DMS53 treated with DMSO at 0.1 percent for 48 hours (cell line): ENCODE measurements at regions not wholly inside any gene's neighbourhood (a gene's known extent, or its start where the extent isn't known, plus 50 kb on each side); places are given as distances from the start of the nearest gene placed in this dataset.

ENCODE experiments used
- DNase-seq: peaks from one replicate; lab custom pipeline; 2025; ENCODE audit not compliant: unreplicated experiment; lab: John Stamatoyannopoulos, UW

- no peak for DNase-seq
Measured at GRCh38 chr4:127082986-127083385, 549.8 kb upstream of the INTU start.

DNA sequence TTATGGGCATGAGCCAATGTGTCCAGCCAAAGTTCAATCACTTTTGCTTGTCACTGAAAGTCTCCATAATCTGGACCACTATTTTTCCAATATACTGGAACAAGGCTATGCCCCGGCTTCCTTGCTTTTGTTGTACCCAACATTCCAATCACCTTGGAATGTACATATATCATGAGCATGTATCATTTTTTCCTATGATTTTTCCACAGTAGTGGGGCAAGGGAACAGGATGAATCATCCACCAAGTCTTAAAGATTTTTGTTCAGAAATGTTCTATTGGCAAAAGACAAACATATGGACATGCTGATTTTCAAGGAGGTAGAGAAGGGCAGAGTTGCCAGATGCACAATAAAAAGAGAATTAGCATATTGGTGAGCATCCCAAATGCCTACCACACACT is 548.1 kb upstream of the INTU start:
- DNase-seq, result no peak

DNA sequence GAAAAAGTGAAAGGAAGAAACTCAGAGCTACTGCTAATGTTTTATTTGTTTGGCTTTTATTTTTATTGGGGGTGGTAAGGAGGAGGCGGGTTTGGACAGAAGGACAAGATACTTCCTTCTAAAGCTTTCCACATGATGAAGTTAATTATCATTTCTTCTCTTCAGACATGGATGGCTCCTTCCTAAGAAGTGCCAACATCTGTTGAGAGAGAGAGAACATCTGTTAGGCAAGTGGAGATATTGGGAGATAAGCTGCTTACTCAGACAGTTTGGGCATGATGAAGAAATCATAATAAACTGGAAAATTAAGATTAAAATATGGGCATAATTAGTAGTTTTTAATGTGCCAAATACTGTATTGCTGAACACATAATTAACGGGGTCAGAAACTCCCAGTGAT is 535.7 kb upstream of the INTU start:
- no peak for DNase-seq

DNA sequence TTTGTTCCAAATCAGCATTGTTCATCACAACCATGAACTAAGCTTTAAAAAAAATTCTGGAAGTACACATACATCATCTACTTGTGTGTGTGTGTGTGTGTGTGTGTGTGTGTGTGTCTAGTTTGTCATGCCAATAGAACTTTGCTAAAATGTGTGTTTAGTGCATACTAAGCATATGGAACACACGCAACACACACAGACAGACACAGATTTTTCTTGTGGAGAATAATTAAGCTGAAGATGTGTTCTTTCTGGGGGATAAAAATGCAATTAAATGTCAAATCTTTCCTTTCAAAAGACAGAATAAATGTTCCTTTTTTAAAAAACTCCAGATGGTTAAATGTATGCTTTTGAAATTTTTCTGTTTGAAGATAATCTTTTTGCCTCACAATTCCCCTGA is 530.4 kb upstream of the INTU start:
- DNase-seq, result no peak

DNA sequence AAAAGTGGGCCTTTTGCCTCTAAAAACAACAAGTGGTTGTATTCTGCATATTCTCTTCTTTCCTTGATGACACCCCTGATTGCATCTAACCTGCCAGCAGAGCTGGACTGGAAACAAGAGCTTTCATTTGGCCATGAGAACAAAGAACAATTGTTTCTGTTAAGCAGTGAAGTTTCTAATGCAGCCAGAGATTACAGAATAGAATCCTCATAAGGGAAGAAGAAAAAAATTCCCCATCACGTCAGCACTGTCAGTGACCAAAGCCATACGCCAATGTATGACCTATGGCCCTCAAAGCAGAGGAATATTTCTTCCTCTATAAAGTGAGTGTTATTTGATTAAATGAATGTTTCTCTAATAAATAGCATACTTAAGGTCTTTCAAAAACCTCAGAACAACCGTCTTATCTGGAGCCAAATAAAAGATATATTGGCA is 529.1 kb upstream of the INTU start:
- DNase-seq, result no peak

DNA sequence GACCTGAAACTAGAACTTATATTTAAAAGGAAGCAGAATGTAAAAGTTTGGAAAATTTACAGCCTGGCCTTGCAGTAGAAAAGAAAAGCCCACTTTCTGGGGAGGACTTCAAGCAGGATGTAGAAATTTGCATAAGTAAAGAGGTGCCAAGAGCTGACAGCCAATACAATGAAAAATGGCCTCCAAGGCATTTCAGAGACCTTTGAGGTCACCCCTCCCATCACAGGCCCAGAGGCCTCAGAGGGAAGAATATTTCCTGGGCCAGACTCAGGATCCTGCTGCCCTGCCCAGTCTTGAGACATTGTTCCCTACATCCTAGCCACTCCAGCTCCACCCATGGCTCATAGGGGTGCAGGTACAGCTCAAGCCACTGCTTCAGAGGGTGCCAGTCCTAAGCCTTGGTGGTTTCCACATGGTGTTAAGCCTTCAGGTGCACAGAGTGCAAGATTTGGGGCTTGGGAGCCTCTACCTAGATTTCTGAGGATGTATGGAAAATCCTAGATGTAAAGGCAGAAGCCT is 518.9 kb upstream of the INTU start:
- DNase-seq, result no peak

DNA sequence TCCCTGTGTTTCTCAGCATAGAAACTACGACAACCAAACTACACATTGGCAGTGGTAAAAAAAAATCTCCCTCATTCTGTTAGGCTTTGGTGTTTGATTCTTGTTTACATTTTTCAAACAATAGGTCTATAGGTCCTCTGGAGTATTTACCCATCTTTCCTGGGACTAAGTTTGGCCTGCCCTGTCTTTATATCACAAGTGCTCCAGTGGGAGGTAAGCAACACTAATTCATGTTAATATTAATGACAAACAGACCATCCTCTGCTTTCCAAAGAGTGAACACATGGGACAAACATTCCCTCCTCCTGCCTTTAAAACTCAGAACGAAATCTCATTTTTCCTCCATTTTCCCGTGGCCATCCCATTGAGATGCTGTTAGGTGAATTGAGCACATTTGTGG is 514.1 kb upstream of the INTU start:
- no peak for DNase-seq

DNA sequence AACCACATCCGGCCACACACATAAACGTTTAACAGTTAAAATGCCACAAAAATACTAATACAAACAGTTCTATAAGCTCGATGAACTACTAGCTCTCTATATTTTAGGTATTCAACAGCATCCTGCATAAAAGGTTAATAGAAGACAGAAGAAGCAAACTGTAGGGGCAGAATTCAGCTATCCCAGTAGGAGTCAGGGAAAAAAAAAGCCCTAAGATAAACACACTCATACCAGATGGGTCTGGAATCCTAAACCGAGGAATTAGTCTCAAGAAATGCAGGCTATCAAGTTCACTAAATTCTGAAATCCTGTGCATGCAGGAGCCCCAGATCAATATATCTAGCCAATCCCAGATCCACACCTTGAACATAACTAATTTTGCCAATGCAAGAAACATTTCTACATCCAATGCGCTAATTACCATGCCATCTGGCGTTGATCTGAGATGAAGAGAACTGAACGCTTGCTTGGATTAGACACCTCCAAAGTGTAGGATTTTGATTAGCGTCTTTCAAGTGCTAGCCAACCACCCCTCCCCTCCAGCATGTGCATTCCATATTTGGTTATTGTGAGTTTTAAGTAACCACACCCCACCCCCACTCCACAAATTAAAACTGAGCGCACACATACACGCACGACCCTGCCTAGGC is 512.2 kb upstream of the INTU start:
- no peak for DNase-seq

GRCh38 chr4:127124919-127125318 is 507.8 kb upstream of the INTU start:
- DNase-seq, result peak; percentile 3

DNA sequence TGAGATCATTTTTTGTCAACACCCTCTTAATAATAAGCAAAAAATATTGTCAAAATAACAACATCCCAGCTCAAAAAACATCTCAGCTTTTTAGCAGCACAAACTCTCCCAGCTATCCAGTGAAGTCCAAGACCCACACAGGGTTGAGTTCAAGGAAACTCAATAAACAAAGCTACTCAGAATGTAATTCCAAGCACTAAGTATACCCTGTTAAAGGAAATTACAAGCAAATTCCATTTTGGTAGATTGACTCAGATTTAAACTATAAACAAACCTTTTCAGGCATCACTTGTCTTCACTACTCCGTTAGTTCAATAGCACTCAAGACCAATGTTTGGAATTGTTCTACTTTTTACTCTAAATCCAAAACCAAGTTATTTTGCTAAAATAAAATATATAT is 506.0 kb upstream of the INTU start:
- DNase-seq, result no peak

- DNase-seq, result no peak
Measured at GRCh38 chr4:127131527-127131926, 501.2 kb upstream of the INTU start.

GRCh38 chr4:127134490-127134889 is 498.3 kb upstream of the INTU start:
- no peak for DNase-seq

- no peak for DNase-seq
Measured at GRCh38 chr4:127138586-127138985, 494.2 kb upstream of the INTU start.

DNA sequence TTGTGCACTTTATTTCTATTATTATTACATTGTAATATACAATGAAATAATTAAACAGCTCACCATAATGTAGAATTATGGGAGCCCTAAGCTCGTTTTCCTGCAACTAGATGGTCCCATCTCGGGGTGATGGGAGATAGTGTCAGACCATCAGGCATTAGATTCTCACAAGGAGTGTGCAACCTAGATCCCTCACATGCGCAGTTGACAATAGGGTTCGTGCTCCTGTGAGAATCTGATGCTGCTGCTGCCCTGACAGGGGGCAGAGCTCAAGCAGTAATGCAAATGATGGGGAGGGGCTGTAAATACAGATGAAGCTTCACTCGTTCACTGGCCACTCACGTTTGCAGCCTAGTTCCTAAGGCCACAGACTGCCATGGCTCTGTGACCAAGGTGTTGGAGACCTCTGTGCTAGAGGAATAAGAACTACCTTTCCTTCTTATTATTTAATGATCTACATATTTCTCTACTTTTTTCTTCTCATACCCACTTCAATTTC is 492.9 kb upstream of the INTU start:
- DNase-seq, result no peak

DNA sequence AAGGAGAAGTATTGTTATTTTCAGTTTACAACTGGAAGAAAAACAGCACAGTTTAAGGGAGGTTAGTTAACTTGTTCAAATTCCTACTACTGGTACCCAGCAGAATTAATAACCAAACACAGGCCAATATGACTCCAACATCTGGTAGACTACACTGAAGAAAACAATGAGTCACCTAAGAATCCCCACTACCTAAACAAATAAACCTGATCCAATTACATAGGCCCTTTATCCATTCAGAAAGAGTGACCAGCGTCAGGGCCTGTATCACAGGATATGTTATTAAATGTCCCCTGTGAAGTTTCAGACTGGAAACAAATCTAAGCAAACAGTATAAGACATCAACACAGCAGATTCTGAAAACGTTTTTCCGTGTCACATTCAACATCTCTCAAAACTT is 492.5 kb upstream of the INTU start:
- peak; percentile 65 for DNase-seq

- DNase-seq, result no peak
Measured at GRCh38 chr4:127141856-127142255, 490.9 kb upstream of the INTU start.

GRCh38 chr4:127143460-127144195 is 489.1 kb upstream of the INTU start:
- DNase-seq, result no peak

DNA sequence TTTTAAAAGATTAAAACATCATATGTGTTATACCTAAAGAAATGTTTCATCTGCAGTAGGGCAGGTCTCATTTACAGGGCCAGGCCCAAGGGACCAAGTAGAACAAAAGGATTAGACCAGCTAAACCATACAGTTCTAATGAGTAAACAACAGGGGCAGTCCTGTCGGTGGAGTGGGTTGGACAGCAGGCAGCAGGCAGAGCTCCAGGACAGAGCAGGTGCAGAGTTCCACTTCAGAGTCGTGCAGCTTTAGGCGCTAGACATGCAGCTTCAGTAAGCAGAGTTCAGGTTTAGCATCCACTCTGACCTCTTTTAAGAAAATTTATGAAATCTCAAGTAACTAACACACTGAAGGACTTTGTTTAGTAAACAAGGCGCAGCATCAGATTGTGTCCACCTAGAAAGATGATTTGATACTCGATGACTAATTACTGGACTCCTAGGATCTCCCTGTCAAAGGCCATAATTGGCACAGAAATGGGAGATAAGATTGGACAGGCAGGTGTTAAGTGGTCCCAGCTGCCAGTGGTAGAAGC is 487.7 kb upstream of the INTU start:
- peak; percentile 73 for DNase-seq

- DNase-seq, result no peak
Measured at GRCh38 chr4:127148165-127148564, 484.6 kb upstream of the INTU start.

- DNase-seq, result no peak
Measured at GRCh38 chr4:127149086-127149485, 483.7 kb upstream of the INTU start.

DNA sequence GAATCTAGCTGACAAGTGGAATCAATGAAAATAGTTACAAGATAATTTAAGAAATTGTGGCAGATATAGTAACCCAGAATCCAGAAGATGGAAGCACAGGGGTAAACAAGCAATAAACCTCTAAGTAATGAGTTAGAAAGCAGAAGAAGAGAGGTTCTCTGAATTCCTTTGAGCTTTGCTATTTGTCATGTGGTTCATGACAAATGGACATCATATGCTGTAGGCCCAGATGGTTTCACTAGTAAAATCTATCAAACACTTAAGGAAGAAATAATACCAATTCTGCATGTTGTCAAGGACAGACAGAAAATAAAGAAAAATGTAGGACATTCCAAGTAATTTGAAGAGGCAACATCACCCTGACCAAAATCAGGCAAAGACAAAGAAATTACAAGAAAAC is 480.8 kb upstream of the INTU start:
- DNase-seq, result no peak

GRCh38 chr4:127155116-127155515 is 477.6 kb upstream of the INTU start:
- no peak for DNase-seq
